Activated CD4-positive, alpha-beta T cell treated with anti-CD3 and anti-CD28 coated beads, Interleukin-2, amount 50 U/mL, for 16 hours (primary cell): ENCODE measurements at regions not wholly inside any gene's neighbourhood (a gene's known extent, or its start where the extent isn't known, plus 50 kb on each side); places are given as distances from the start of the nearest gene placed in this dataset.
"Not testable (repeated sequence)": the region's sequence is repeated elsewhere in the genome, so short reads cannot be mapped to it uniquely, and the experiment has no call there.

ENCODE experiments used
- DNase-seq: peaks from one replicate; pipeline ENCODE4 v3.0.0-alpha.2; 2020

DNA sequence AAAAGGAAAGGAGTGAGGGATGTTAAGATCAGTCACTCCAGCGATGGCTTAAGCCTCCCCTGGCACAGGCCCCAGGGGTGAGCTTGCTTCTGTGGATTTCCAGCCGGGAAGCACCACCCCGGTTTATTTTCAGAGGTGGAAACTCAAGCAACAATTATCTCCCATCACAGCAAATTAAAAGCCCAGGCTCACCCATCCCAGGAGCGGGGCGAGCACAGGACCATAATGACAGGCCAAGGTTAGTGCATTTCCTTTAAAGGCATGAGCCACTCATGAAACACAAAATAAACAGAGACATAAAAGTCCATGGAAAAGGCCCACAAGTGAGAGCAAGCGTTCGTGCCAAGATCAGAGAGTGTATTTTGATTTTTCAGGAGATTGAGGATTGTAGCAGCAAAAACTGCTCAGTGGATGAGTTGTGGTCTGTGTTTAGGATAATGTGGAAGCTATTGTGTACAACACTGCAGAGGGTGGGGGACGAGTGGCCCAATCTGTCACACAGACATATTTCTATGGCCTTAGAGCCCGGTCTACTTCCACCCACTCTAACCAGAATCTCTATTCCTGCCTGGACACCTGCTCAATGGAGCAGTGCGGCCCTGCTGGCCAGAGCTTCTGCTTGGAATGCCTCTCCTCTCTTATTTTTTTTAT, 111.4 kb upstream of the CDC42EP3 start:
- no peak for DNase-seq

GRCh38 chr2:37783545-37783944, 112.1 kb upstream of the CDC42EP3 start:
- no peak for DNase-seq

DNA sequence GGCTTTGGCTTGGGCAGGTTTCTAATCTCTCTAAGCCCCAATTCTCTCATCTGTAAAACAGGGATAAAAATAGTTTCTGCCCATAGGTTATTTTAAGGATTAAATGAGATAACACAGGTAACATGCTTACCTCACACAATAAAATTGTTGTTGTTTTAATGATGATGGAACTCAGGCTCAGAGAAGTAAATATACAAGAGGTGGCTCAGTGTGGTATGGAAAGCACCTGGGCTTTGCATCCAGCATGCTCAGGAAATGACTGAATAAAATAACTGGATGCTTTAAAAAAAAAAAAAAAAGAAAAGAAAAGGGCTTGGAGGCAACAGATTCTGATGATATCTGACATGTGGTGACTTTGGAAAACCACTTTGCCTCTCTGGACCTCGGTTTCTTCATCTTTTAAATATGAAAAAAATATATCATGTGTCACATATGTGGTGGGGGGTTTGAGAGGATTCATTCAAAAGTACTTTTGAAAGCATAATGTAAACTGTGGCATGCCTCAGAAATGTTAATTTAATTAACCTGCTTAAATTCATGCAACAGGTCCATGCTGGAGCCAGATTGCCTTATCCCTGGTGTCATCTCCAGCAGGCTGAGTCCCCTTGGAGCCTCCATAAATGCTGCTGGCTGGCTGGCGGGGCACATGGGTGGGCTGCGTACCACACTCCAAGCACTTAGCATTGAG, 112.8 kb upstream of the CDC42EP3 start:
- no peak for DNase-seq

DNA sequence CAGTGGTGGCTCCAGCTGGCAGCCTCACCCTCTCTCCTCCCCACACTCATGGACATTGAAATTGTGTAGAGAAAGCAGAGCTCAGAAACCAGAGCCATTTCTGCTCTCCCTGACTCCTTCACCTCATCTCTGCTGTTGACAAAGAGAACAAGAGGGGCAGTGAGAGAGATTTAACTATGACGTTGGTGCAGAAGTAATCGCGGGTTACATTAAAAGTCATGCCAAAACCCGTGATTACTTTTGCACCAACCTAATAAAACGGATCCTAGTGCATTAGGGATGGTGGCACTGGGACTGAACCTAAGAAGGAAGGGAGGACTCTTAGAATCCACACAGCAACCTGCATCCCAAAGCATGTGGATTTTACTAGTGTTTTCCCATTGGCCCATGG, 113.3 kb upstream of the CDC42EP3 start:
- DNase-seq = no peak

DNA sequence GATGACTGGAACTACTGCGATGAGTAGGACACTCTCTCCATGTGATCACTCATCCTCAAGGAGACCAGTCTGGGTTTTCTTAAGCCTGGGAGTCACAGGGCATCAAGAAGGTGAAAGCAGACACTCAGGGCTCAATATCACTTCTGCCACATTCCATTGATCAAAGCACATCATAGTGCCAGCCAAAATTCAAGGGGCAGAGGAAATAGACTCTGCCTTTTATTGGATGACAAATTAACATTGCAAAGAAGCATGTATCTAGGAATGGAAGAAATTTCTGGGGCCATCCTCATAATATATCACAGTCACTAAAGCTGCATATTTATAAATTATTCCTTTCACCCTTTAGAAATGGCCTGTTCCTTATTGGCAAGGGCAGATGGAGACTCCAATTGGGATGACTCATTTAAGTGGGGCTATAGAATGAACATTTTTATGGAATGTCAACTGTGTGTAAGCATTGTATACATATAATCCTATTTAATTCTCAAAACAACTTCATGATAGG, 114.8 kb upstream of the CDC42EP3 start:
- no peak for DNase-seq

GRCh38 chr2:37786854-37787253, 115.4 kb upstream of the CDC42EP3 start:
- no peak for DNase-seq

DNA sequence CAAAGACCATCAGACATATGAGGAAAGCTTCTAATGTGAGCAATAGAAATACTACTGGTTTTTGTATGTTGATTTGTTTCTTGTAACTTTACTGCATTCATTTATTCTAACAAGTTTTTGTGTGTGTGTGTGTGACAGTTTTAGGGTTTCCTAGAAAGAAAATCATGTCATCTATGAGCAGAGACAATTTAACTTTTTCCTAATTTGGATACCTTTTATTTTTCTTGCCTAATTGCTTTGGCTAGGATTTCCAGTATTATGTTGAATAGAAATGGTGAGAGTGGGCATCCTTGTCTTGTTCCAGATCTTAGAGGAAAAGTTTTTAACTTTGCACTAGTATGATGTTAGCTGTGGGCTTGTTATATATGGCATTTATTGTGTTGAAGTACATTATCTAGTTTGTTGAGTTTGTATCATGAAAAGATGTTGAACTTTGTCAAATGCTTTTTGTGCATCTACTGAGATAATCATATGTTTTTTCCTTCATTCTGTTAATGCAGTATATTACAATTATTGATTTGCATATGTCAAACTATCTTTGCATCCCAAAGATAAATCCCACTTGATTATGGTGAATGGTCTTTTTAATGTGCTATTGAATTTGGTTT, 117.3 kb upstream of the CDC42EP3 start:
- no peak for DNase-seq

DNA sequence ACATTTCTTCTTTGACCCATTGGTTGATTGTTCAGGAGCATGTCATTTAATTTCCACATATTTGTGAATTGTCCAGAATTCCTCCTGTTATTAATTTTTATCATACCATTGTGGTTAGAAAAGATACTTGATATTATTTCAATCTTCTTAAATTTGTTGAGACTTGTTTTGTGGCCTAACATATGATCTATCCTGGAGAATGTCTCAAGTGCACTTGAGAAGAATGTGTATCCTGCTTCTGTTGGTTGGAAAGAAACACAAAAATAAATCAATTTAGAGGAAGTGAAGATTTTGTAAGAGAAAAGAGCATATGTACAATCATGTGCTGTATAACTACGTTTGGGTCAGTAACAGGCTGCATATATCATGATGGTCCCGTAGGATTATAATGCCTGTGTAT, 118.6 kb upstream of the CDC42EP3 start:
- no peak for DNase-seq

GRCh38 chr2:37790462-37790861, 119.0 kb upstream of the CDC42EP3 start:
- DNase-seq = no peak

- no peak for DNase-seq
These were observed 120.9 kb upstream of the CDC42EP3 start for GRCh38 chr2:37792366-37792765.

GRCh38 chr2:37793004-37793403, 121.6 kb upstream of the CDC42EP3 start:
- DNase-seq = no peak

- DNase-seq = no peak
These were observed 123.3 kb upstream of the CDC42EP3 start for GRCh38 chr2:37794717-37795116.

DNA sequence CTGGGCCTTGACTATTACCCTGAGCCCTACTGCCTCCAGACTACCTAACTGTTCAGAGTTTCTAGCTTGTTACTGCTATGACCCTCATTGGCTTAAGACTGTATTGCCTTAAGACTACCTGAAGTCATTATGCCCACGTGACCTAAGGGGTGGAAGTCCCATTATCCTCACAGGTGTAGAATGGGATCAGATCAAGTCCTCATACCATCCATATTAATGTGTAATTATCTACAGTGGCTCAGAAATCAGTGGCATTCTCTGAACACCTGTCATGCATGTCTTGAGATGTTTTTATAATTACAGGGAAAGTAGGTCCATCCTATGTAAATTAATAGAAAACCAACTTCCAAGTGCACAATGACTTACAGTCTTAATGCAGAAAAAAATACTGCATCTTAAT, 124.0 kb upstream of the CDC42EP3 start:
- DNase-seq = no peak

GRCh38 chr2:37795938-37796337, 124.5 kb upstream of the CDC42EP3 start:
- no peak for DNase-seq

GRCh38 chr2:37796481-37796880, 125.0 kb upstream of the CDC42EP3 start:
- DNase-seq = no peak

- no peak for DNase-seq
These were observed 125.6 kb upstream of the CDC42EP3 start for GRCh38 chr2:37797081-37797480.

DNA sequence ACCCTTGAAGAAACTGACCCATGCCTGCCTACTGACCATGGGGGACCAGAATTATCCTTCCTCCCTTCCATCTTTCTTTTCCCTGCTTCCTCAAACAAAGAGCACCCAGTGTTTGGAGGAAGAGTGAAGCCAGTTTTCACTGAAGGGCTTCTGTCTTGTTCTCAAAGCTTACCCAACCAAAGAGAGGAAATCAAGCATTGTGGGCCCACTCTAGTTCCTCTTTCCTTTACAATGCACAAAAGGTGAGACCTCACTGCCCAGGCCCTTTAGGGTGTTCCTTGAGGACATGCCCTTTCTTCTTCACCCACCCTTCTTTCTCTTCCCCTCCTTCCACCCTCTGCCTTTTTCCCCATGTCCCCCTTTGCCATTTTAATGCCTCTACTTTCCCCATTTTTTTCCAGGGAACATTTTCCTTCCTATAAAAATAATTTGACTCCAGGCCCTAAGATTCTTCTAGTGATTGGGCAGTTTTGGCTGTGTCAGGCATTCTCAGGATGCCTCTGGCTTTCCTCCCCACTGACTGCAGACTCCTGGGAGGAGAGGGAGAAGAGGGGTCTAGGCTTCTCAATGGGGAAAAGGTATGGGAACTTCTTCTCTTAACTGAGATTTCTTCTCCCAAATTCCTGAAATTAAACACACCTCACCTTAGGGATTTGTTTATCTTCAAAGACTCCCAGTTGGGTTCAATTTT, 126.6 kb upstream of the RMDN2 start:
- DNase-seq = no peak

DNA sequence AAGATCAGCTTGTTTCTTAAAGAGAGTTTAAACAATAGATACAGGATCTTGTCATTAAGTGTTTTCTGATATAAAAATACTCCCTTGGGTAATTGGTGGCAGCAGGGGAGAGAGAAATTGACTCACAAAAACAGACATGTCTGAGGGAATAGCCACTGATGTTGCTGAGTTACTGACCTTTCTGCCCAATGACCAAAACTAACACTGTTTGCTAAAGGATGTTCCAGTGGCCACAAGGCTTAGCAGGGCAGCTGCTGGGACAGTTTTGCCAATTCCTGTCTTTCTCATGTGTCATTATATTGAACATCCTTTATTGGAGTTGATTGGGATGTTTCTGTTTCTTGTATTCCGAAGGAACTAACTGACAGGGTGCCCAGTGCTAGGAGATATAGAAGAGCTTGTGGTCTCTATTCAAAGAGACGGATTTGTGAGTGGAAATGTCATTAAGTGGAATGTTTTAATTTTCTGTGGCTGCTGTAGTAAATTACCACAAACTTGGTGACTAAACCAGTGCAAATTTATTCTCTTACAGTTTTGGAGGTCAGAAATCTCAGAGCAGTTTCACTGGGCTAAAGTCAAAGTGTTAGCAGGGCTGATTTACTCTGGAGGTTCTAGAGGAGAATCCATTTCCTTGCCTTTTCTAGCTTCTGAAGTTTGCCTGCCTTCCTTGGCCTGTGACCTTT, 124.8 kb upstream of the RMDN2 start:
- DNase-seq = no peak

GRCh38 chr2:37802211-37802752, 122.8 kb upstream of the RMDN2 start:
- DNase-seq = no peak

- DNase-seq = no peak
These were observed 122.1 kb upstream of the RMDN2 start for GRCh38 chr2:37802899-37803379.

- DNase-seq = not testable (repeated sequence)
These were observed 119.1 kb upstream of the RMDN2 start for GRCh38 chr2:37806004-37806403.

DNA sequence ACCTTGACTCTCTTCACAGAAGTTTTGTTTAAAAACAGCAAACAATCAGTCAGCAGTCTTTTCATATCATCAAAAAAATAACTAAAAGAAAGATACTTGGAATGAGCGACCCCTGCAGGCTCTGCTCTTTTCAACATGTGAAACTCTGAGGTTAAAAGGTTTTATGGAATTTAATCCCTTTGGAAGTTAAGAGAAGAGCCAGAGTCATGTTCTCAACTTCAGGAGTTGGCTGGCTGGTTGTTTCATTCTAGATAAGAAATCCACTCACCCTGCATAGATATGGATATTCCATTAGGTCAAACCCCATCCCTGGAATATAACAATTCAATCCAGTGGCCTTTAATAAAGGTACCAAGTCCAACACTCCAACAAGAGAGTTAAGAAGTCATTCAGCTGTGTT, 115.6 kb upstream of the RMDN2 start:
- no peak for DNase-seq
